ENCODE measurements at regions not wholly inside any gene's neighbourhood (a gene's known extent, or its start where the extent isn't known, plus 50 kb on each side); places are given as distances from the start of the nearest gene placed in this dataset.

DNA sequence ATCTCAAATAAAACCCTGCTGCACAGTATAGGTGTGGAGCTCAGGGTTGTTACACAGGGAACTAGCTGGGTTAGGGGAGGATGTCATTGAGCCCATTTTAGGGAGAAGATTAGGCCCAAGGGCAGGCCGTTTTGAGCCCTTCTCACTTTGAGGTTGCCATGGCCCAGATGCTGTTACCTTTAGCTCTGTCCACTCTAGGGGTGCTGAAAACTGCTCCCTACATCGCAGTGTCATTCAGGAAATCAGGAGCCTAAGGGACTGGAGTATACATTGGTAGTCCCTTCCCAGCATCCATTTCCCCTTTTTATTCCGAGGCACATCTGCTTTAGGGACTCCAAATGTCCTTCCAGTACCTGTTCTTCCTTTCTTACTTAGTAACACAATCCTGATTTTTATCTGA, 79.0 kb upstream of the SELENOK start:
- intact Hi-C loops (cut with DNase I, micrococcal nuclease): no loop called here
- POLR2A ChIA-PET: no interaction called here
- peaks cover 20% of the 10 kb centered on the region for H3K9me3 Mint-ChIP-seq

DNA sequence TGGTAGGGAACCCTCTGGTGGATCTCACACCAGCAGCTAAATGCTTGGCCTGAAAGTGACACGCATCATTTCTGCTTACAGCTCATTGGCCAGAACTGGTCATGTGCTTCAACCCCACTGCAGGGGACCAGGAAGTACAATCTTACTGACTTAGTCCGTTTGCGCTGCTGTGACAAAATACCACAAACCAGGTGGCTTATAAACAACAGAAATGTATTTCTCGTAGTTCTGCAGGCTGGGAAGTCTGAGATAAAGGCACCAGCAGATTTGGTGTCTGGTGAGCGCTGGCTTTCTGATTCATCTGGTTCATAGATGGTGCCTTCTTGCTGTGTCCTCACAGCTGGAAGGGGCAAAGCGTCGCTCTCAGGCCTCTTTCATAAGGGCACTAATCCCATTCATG, 77.4 kb upstream of the SELENOK start:
- no peak for ATAC-seq (ENCODE audit: poor library complexity)
- Histone ChIP-seq H3K4me1 (ENCODE audit: insufficient read depth, low read length) (no peaks in the 10 kb centered on the region), H3K27me3 (ENCODE audit: control insufficient read depth in 1 of 2, insufficient read depth in 2 of 2, low read length in 2 of 2) (no peaks in the 10 kb centered on the region), H3K27ac (ENCODE audit: low read depth in 1 of 2, low read length in 2 of 2) (no peak overlapping the region), H3K36me3 (ENCODE audit: insufficient read depth, low read length) (no peaks in the 10 kb centered on the region), H3K4me3 (ENCODE audit: low read length) (no peak overlapping the region), H3K9me3 (ENCODE audit: control insufficient read depth in 1 of 2, insufficient read depth in 1 of 2, low read length in 2 of 2) (peaks cover 13 to 14% of the 10 kb centered on the region in 2 experiments)
- intact Hi-C loops (cut with DNase I, micrococcal nuclease): no loop called here
- ChIA-PET CTCF (no interaction called here), POLR2A (no interaction called here)
- H3K9me3 Mint-ChIP-seq: peaks cover 17% of the 10 kb centered on the region
- TF ChIP-seq, protein P1, sequence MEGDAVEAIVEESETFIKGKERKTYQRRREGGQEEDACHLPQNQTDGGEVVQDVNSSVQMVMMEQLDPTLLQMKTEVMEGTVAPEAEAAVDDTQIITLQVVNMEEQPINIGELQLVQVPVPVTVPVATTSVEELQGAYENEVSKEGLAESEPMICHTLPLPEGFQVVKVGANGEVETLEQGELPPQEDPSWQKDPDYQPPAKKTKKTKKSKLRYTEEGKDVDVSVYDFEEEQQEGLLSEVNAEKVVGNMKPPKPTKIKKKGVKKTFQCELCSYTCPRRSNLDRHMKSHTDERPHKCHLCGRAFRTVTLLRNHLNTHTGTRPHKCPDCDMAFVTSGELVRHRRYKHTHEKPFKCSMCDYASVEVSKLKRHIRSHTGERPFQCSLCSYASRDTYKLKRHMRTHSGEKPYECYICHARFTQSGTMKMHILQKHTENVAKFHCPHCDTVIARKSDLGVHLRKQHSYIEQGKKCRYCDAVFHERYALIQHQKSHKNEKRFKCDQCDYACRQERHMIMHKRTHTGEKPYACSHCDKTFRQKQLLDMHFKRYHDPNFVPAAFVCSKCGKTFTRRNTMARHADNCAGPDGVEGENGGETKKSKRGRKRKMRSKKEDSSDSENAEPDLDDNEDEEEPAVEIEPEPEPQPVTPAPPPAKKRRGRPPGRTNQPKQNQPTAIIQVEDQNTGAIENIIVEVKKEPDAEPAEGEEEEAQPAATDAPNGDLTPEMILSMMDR (IDR thresholded peaks at IDR 0.05): no peak
- no peaks in the 10 kb centered on the region for H3K36me3 Mint-ChIP-seq (ENCODE audit: low read depth)
- H3K27ac Mint-ChIP-seq: no peak overlapping the region
- no peak for DNase-seq
- H3K4me1 Mint-ChIP-seq (ENCODE audit: low read depth): no peaks in the 10 kb centered on the region
- no peak overlapping the region for H3K4me3 Mint-ChIP-seq
- H3K27me3 Mint-ChIP-seq: peaks cover 4% of the 10 kb centered on the region

More for the DNA sequence above, 79.0 kb upstream of the SELENOK start:
- peaks cover 5% of the 10 kb centered on the region for H3K27me3 Mint-ChIP-seq
- H3K36me3 Mint-ChIP-seq (ENCODE audit: low read depth): no peaks in the 10 kb centered on the region
- no peak for ATAC-seq (ENCODE audit: poor library complexity)
- no peaks in the 10 kb centered on the region for H3K4me1 Mint-ChIP-seq (ENCODE audit: low read depth)
- no peak for DNase-seq
- H3K4me3 Mint-ChIP-seq: no peak overlapping the region
- TF ChIP-seq, protein P1 (IDR thresholded peaks at IDR 0.05): no peak
- Histone ChIP-seq H3K4me1 (ENCODE audit: insufficient read depth, low read length) (no peaks in the 10 kb centered on the region), H3K4me3 (ENCODE audit: low read length) (no peak overlapping the region), H3K9me3 (ENCODE audit: control insufficient read depth in 1 of 2, insufficient read depth in 1 of 2, low read length in 2 of 2) (peaks cover 14 to 21% of the 10 kb centered on the region in 2 experiments), H3K27me3 (ENCODE audit: control insufficient read depth in 1 of 2, insufficient read depth in 2 of 2, low read length in 2 of 2) (no peaks in the 10 kb centered on the region), H3K27ac (ENCODE audit: low read depth in 1 of 2, low read length in 2 of 2) (no peak overlapping the region), H3K36me3 (ENCODE audit: insufficient read depth, low read length) (no peaks in the 10 kb centered on the region)
- no peak overlapping the region for H3K27ac Mint-ChIP-seq
- CTCF ChIA-PET: no interaction called here

GRCh38 chr3:53965291-53965690, 73.6 kb upstream of the SELENOK start:
- ATAC-seq (ENCODE audit: poor library complexity) (no peak), DNase-seq (no peak)
- no peaks in the 10 kb centered on the region for H3K36me3 Mint-ChIP-seq (ENCODE audit: low read depth)
- Histone ChIP-seq H3K27ac (ENCODE audit: low read depth in 1 of 2, low read length in 2 of 2) (no peak overlapping the region), H3K4me3 (ENCODE audit: low read length) (no peak overlapping the region), H3K4me1 (ENCODE audit: insufficient read depth, low read length) (no peaks in the 10 kb centered on the region), H3K27me3 (ENCODE audit: control insufficient read depth in 1 of 2, insufficient read depth in 2 of 2, low read length in 2 of 2) (no peaks in the 10 kb centered on the region), H3K36me3 (ENCODE audit: insufficient read depth, low read length) (no peaks in the 10 kb centered on the region), H3K9me3 (ENCODE audit: control insufficient read depth in 1 of 2, insufficient read depth in 1 of 2, low read length in 2 of 2) (peaks cover 0 to 6% of the 10 kb centered on the region in 2 experiments)
- H3K4me1 Mint-ChIP-seq (ENCODE audit: low read depth): no peaks in the 10 kb centered on the region
- H3K9me3 Mint-ChIP-seq: peaks cover 7% of the 10 kb centered on the region
- H3K27me3 Mint-ChIP-seq: peaks cover 17% of the 10 kb centered on the region
- TF ChIP-seq, protein P1 (IDR thresholded peaks at IDR 0.05): no peak
- H3K27ac Mint-ChIP-seq: no peak overlapping the region
- intact Hi-C loops (cut with DNase I, micrococcal nuclease): no loop called here
- POLR2A ChIA-PET: no interaction called here
- H3K4me3 Mint-ChIP-seq: no peak overlapping the region
- CTCF ChIA-PET: no interaction called here

All from CD4-positive, alpha-beta T cell (primary cell).